Panc1 (cell line): ENCODE measurements at regions not wholly inside any gene's neighbourhood (a gene's known extent, or its start where the extent isn't known, plus 50 kb on each side); places are given as distances from the start of the nearest gene placed in this dataset.

Experiments
- ATAC-seq: fragments of 200-7000 bp; cut with Tn5 transposase; 2 replicates; pipeline ENCODE4 v1.9.1; 2020; ENCODE audit warnings: mild to moderate bottlenecking, moderate library complexity
- BruUV-seq: library from RNA; stranded (reverse); fragments of 400-500 nt; replicated peaks from 2 replicates; lab custom pipeline; 2021; lab: Mats Ljungman, UMichigan
- CTCF ChIA-PET: fragments of 300-600 bp; sonication (Branson Sonifier 250); formaldehyde crosslinking; loops from one replicate; lab custom pipeline; 2022; ENCODE audit warnings: antibody characterized with exemption; lab: Charles Lee
- POLR2A ChIA-PET: fragments of 300-600 bp; sonication (Branson Sonifier 250); formaldehyde crosslinking; loops from one replicate; lab custom pipeline; 2022; ENCODE audit warnings: antibody characterized with exemption; lab: Charles Lee
- DNase-seq: peaks from one replicate; pipeline ENCODE4 v3.0.0-alpha.2; 2010; ENCODE audit warnings: low read depth, low spot score
- H3K27ac ChIP-seq: 2 replicates; pipeline ENCODE4 v1.5.1; 2011; ENCODE audit warnings: mild to moderate bottlenecking, low read length, inconsistent platforms
- H3K27me3 ChIP-seq: fragments of 200-500 bp; sonication (Bioruptor generic); 2 replicates; pipeline ENCODE4 v1.6.0; 2014; ENCODE audit warnings: low read length, inconsistent platforms; ENCODE audit not compliant: control insufficient read depth, insufficient read depth
- H3K36me3 ChIP-seq: fragments of 200-500 bp; sonication (Bioruptor generic); 2 replicates; pipeline ENCODE4 v1.5.1; 2014; ENCODE audit warnings: inconsistent platforms, mild to moderate bottlenecking, low read length, moderate library complexity; ENCODE audit not compliant: control insufficient read depth, insufficient read depth
- H3K4me1 ChIP-seq: 2 replicates; pipeline ENCODE4 v1.5.1; 2011; ENCODE audit warnings: inconsistent platforms, mild to moderate bottlenecking, low read length, moderate library complexity; ENCODE audit not compliant: control insufficient read depth, insufficient read depth
- H3K4me3 ChIP-seq, 2 experiments: 2 replicates each; pipeline ENCODE4 v1.5.1; 2011 to 2012; ENCODE audit warnings: low read depth in 2 of 2, low read length in 2 of 2, mild to moderate bottlenecking in 2 of 2, inconsistent platforms in 1 of 2, moderate library complexity in 1 of 2
- H3K9me3 ChIP-seq: fragments of 200-500 bp; sonication (Bioruptor generic); 2 replicates; pipeline ENCODE4 v1.5.1; 2014; ENCODE audit warnings: low read depth, mild to moderate bottlenecking, inconsistent platforms, low read length, moderate library complexity; ENCODE audit not compliant: control insufficient read depth, insufficient read depth
- POLR2AphosphoS5 ChIP-seq: IDR thresholded peaks from 2 replicates; pipeline ENCODE4 v1.6.1; 2012; ENCODE audit warnings: mild to moderate bottlenecking, low read depth, low read length, moderate library complexity
- REST ChIP-seq, 2 experiments: IDR thresholded peaks; 2 replicates each; pipeline ENCODE4 v1.6.1; 2011 to 2012; ENCODE audit warnings: low read depth in 2 of 2, control low read depth in 1 of 2, low read length in 1 of 2, mild to moderate bottlenecking in 1 of 2, moderate library complexity in 1 of 2; ENCODE audit not compliant: insufficient read depth in 1 of 2
- SIN3A ChIP-seq: IDR thresholded peaks from 2 replicates; pipeline ENCODE4 v1.6.1; 2012; ENCODE audit warnings: low read depth, mild to moderate bottlenecking, low read length, moderate library complexity, borderline replicate concordance; ENCODE audit not compliant: insufficient read depth
- TCF7L2 ChIP-seq: IDR thresholded peaks from 2 replicates; pipeline ENCODE4 v1.6.1; 2011; ENCODE audit warnings: mild to moderate bottlenecking, low read depth, low read length, inconsistent platforms
- in situ Hi-C: cut with HindIII; loops from 2 replicates; pipeline ENCODE4 v1.10.0; 2016; ENCODE audit warnings: low sequenced_read_pairs, low pct_unique_long_range_greater_than_20kb
- intact Hi-C: fragments of 100-400 bp; cut with micrococcal nuclease; formaldehyde crosslinking; loops from one replicate; pipeline ENCODE4 v1.10.0; 2022; ENCODE audit not compliant: unreplicated experiment
- TF ChIP-seq, protein P1 (sequence below): fragments of 450-650 bp; IDR thresholded peaks from 2 replicates; pipeline ENCODE4 v1.5.1; 2017; ENCODE audit warnings: mild to moderate bottlenecking

GRCh38 chr11:119920666-119921387, 191.8 kb upstream of the NECTIN1 start:
- Histone ChIP-seq H3K27ac (no peak overlapping the region), H3K27me3 (peaks cover 61% of the 10 kb centered on the region), H3K4me3 (no peak overlapping the region), H3K9me3 (no peaks in the 10 kb centered on the region), H3K4me1 (no peaks in the 10 kb centered on the region), H3K36me3 (no peaks in the 10 kb centered on the region)
- TF ChIP-seq SIN3A (no peak), POLR2AphosphoS5 (no peak), REST (IDR thresholded peaks at IDR 0.05; ENCODE audit: insufficient read depth in 1 of 2, low read depth in 2 of 2, low read length in 1 of 2) (no peak), TCF7L2 (no peak)
- TF ChIP-seq, protein P1, sequence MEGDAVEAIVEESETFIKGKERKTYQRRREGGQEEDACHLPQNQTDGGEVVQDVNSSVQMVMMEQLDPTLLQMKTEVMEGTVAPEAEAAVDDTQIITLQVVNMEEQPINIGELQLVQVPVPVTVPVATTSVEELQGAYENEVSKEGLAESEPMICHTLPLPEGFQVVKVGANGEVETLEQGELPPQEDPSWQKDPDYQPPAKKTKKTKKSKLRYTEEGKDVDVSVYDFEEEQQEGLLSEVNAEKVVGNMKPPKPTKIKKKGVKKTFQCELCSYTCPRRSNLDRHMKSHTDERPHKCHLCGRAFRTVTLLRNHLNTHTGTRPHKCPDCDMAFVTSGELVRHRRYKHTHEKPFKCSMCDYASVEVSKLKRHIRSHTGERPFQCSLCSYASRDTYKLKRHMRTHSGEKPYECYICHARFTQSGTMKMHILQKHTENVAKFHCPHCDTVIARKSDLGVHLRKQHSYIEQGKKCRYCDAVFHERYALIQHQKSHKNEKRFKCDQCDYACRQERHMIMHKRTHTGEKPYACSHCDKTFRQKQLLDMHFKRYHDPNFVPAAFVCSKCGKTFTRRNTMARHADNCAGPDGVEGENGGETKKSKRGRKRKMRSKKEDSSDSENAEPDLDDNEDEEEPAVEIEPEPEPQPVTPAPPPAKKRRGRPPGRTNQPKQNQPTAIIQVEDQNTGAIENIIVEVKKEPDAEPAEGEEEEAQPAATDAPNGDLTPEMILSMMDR, result no peak
- intact Hi-C loops (no loop called here), in situ Hi-C loops (no loop called here)
- BruUV-seq, result no TSS peak
- ChIA-PET POLR2A (no interaction called here), CTCF (no interaction called here)
- DNase-seq (no peak), ATAC-seq (no peak)

DNA sequence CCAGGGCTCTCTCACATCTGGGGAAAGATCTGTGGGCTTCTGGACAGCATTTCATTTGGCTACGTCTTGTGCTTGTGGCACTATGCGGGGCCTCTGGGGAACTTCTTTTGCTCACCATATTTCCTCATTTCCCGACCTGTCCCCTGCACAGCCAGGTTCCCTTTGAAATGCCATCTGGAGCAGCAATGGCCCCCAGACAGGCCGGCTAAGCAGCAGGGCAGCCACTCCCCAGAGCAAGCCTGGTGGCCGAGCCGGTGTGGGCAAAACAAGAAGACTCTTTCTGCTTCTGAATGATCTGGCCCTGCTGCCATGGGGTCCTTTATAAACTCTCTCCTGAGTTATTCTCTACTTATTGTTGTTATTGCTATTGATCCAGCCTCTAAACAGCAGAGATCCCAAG, 190.7 kb upstream of the NECTIN1 start:
- Histone ChIP-seq H3K4me1 (no peaks in the 10 kb centered on the region), H3K27me3 (peaks cover 52% of the 10 kb centered on the region), H3K9me3 (no peaks in the 10 kb centered on the region), H3K27ac (no peak overlapping the region), H3K4me3 (no peak overlapping the region), H3K36me3 (no peaks in the 10 kb centered on the region)
- ChIA-PET CTCF (no interaction called here), POLR2A (no interaction called here)
- in situ Hi-C loops (no loop called here), intact Hi-C loops (no loop called here)
- DNase-seq, result no peak
- BruUV-seq, result no TSS peak
- no peak for TF ChIP-seq REST (IDR thresholded peaks at IDR 0.05; ENCODE audit: insufficient read depth in 1 of 2, low read depth in 2 of 2, low read length in 1 of 2)
- no peak for TF ChIP-seq TCF7L2
- TF ChIP-seq, protein P1, result no peak
- no peak for TF ChIP-seq POLR2AphosphoS5
- no peak for TF ChIP-seq SIN3A
- no peak for ATAC-seq
